CD4-positive, alpha-beta T cell treated with Interleukin-17A for 4 hours (primary cell): ENCODE measurements at regions not wholly inside any gene's neighbourhood (a gene's known extent, or its start where the extent isn't known, plus 50 kb on each side); places are given as distances from the start of the nearest gene placed in this dataset.
A peak's percentile ranks its signal among the peaks of the same experiment; 100 is the strongest.
"Not testable (repeated sequence)": the region's sequence is repeated elsewhere in the genome, so short reads cannot be mapped to it uniquely, and the experiment has no call there.

ENCODE experiments used
- DNase-seq: peaks from one replicate; pipeline ENCODE4 v3.0.0-alpha.2; 2020; ENCODE audit warnings: mixed read lengths

- no peak for DNase-seq
These were observed 366.5 kb downstream of the CXXC4 start for GRCh38 chr4:104128031-104128849.

- no peak for DNase-seq
These were observed 371.7 kb downstream of the CXXC4 start for GRCh38 chr4:104123021-104123420.

GRCh38 chr4:104117776-104118175, 376.9 kb downstream of the CXXC4 start:
- no peak for DNase-seq

GRCh38 chr4:104113850-104114249, 380.8 kb downstream of the CXXC4 start:
- DNase-seq = no peak

GRCh38 chr4:104099141-104099540, 379.4 kb upstream of the TACR3 start:
- no peak for DNase-seq

GRCh38 chr4:104093247-104093646, 373.5 kb upstream of the TACR3 start:
- DNase-seq = no peak

- no peak for DNase-seq
These were observed 353.4 kb upstream of the TACR3 start for GRCh38 chr4:104073229-104073628.

GRCh38 chr4:104066533-104066932, 346.7 kb upstream of the TACR3 start:
- no peak for DNase-seq

GRCh38 chr4:104064646-104065577, 345.1 kb upstream of the TACR3 start:
- peak; percentile 4 for DNase-seq

GRCh38 chr4:104063341-104063740, 343.6 kb upstream of the TACR3 start:
- no peak for DNase-seq

GRCh38 chr4:104044369-104044768, 324.6 kb upstream of the TACR3 start:
- no peak for DNase-seq

GRCh38 chr4:104032896-104033295, 313.1 kb upstream of the TACR3 start:
- no peak for DNase-seq

GRCh38 chr4:104025251-104025650, 305.5 kb upstream of the TACR3 start:
- no peak for DNase-seq

GRCh38 chr4:104022831-104023230, 303.0 kb upstream of the TACR3 start:
- DNase-seq = no peak

GRCh38 chr4:104022226-104022625, 302.4 kb upstream of the TACR3 start:
- DNase-seq = no peak

- DNase-seq = no peak
These were observed 300.9 kb upstream of the TACR3 start for GRCh38 chr4:104020641-104021040.

GRCh38 chr4:104017213-104017612, 297.4 kb upstream of the TACR3 start:
- DNase-seq = no peak

- no peak for DNase-seq
These were observed 295.9 kb upstream of the TACR3 start for GRCh38 chr4:104015680-104016079.

- no peak for DNase-seq
These were observed 290.9 kb upstream of the TACR3 start for GRCh38 chr4:104010722-104011121.

GRCh38 chr4:104002318-104002717, 282.5 kb upstream of the TACR3 start:
- DNase-seq = not testable (repeated sequence)

GRCh38 chr4:103998756-103999155, 279.0 kb upstream of the TACR3 start:
- no peak for DNase-seq

GRCh38 chr4:103996637-103997036, 276.9 kb upstream of the TACR3 start:
- no peak for DNase-seq

GRCh38 chr4:103996064-103996463, 276.3 kb upstream of the TACR3 start:
- DNase-seq = no peak

- DNase-seq = no peak
These were observed 274.3 kb upstream of the TACR3 start for GRCh38 chr4:103994059-103994458.
